CD8-positive, alpha-beta memory T cell (primary cell): ENCODE measurements at regions not wholly inside any gene's neighbourhood (a gene's known extent, or its start where the extent isn't known, plus 50 kb on each side); places are given as distances from the start of the nearest gene placed in this dataset.

Experiments used
- CTCF ChIA-PET: fragments of 350-600 bp; sonication (Branson Sonifier 250); formaldehyde crosslinking; loops from one replicate; lab custom pipeline; 2021; ENCODE audit warnings: antibody characterized with exemption; lab: Charles Lee
- POLR2A ChIA-PET: fragments of 350-600 bp; sonication (Branson Sonifier 250); formaldehyde crosslinking; loops from one replicate; lab custom pipeline; 2021; ENCODE audit warnings: antibody characterized with exemption; lab: Charles Lee
- DNase-seq, 5 donors: peaks; one replicate each; pipeline versions ENCODE4 v3.0.0 to v3.0.0-alpha.2; 2020 to 2022; ENCODE audit warnings: mixed read lengths in 1 of 5
- H3K27ac ChIP-seq: one replicate; pipeline ENCODE4 v1.7.0; 2013; ENCODE audit warnings: low read depth, mild to moderate bottlenecking, low read length, moderate library complexity
- H3K27me3 ChIP-seq: 2 replicates; pipeline ENCODE4 v1.7.0; 2013; ENCODE audit warnings: low read length, mild to moderate bottlenecking; ENCODE audit not compliant: insufficient read depth, poor library complexity, severe bottlenecking
- H3K36me3 ChIP-seq: 2 replicates; pipeline ENCODE4 v1.7.0; 2013; ENCODE audit warnings: mild to moderate bottlenecking, low read length, moderate library complexity; ENCODE audit not compliant: insufficient read depth
- H3K4me1 ChIP-seq: 2 replicates; pipeline ENCODE4 v1.7.0; 2013; ENCODE audit warnings: mild to moderate bottlenecking, low read length, moderate library complexity; ENCODE audit not compliant: insufficient read depth
- H3K4me3 ChIP-seq: 2 replicates; pipeline ENCODE4 v1.7.0; 2013; ENCODE audit warnings: mild to moderate bottlenecking, low read length
- H3K9me3 ChIP-seq: 2 replicates; pipeline ENCODE4 v1.7.0; 2013; ENCODE audit warnings: mild to moderate bottlenecking, low read length
- H3K27ac Mint-ChIP-seq, 8 donors: one replicate each; pipeline ENCODE4 v1.8.0; 2020 to 2021; ENCODE audit warnings: mixed read lengths in 8 of 8, mild to moderate bottlenecking in 6 of 8, inconsistent platforms in 3 of 8, moderate library complexity in 3 of 8
- H3K27me3 Mint-ChIP-seq, 2 donors: one replicate each; pipeline ENCODE4 v1.8.0; 2020 to 2021; ENCODE audit warnings: mixed read lengths in 2 of 2, mild to moderate bottlenecking in 1 of 2, moderate library complexity in 1 of 2
- H3K36me3 Mint-ChIP-seq, 3 donors: one replicate each; pipeline ENCODE4 v1.8.0; 2020 to 2021; ENCODE audit warnings: mixed read lengths in 3 of 3, inconsistent platforms in 1 of 3, mild to moderate bottlenecking in 1 of 3
- H3K4me1 Mint-ChIP-seq, 3 donors: one replicate each; pipeline ENCODE4 v1.8.0; 2020 to 2021; ENCODE audit warnings: mixed read lengths in 3 of 3, inconsistent platforms in 1 of 3, mild to moderate bottlenecking in 1 of 3
- H3K4me3 Mint-ChIP-seq, 7 donors: one replicate each; pipeline ENCODE4 v1.8.0; 2020 to 2021; ENCODE audit warnings: mixed read lengths in 7 of 7, mild to moderate bottlenecking in 6 of 7, moderate library complexity in 4 of 7, inconsistent platforms in 2 of 7
- H3K9me3 Mint-ChIP-seq, 5 donors: one replicate each; pipeline ENCODE4 v1.8.0; 2020 to 2022; ENCODE audit warnings: mixed read lengths in 5 of 5, mild to moderate bottlenecking in 3 of 5, moderate library complexity in 2 of 5, inconsistent platforms in 1 of 5

DNA sequence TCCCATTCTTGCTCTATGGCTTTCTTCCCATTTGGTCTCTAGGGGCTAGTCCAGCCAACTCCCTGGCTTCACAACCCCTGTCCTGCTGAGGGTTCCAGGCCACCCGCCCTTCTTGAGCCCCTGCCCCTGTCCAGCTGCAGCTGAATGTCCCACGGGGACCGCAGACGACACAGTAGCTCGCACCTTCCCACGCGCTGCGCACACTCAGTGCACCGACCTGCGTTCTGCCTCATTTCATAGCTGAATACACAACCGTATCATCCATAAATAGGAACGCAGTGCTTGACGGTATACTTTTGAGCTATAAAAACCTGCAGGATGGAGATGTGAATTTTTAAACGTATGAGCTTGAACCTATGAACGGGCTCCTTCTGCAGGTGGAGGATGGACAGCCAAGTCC is 660.4 kb upstream of the SALL3 start:
- CTCF ChIA-PET: no interaction called here
- Mint-ChIP-seq H3K27me3 (no peaks in the 10 kb centered on the region), H3K27ac (no peak overlapping the region), H3K4me1 (no peaks in the 10 kb centered on the region), H3K9me3 (peaks cover 0 to 3% (median 0%) of the 10 kb centered on the region in 5 donors), H3K4me3 (no peak overlapping the region), H3K36me3 (peaks cover 0 to 2% (median 0%) of the 10 kb centered on the region in 3 donors)
- no peaks in the 10 kb centered on the region for H3K9me3 ChIP-seq
- H3K4me3 ChIP-seq: no peak overlapping the region
- H3K36me3 ChIP-seq: no peaks in the 10 kb centered on the region
- H3K27me3 ChIP-seq: no peaks in the 10 kb centered on the region
- POLR2A ChIA-PET: no interaction called here
- H3K27ac ChIP-seq: no peak overlapping the region
- no peak for DNase-seq
- no peaks in the 10 kb centered on the region for H3K4me1 ChIP-seq

DNA sequence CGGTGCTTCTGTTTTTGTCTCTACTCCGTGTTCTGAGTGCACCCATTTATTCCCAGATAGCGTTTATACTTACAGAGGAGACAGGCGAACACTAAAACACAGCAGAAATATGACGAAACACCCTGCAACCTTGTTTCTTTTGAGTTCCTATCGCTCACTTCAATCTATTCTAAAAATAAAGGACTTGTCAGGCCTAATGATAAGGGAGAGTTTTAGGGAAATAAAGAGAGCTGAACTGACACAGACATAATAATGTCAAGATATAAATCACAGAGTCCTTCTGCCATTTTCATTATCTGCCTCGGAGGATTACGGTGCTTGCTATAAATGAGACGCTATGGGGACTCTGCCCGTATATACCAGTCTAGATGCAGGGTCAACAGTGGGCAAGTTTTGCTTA is 659.7 kb upstream of the SALL3 start:
- CTCF ChIA-PET: no interaction called here
- no peak for DNase-seq

DNA sequence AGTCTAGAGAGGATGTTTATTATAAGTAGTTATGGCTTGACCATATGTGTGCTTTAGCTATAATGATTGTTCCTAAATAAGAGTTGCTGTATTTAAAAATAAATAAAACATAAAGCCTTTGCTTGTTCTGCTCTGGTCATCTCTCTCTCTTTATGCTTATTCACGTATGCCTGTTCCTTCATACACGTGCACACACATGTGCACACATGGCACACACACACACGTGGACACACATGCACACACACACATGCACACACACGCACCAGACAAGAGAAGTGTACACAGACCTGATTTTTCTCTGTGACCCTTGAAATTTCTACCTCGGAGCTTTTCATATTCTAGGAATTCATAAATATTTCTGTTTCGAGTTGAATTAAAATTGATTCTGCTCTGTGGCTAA is 658.2 kb upstream of the SALL3 start:
- ChIA-PET CTCF (no interaction called here), POLR2A (no interaction called here)
- no peaks in the 10 kb centered on the region for H3K4me1 Mint-ChIP-seq
- H3K9me3 ChIP-seq: no peaks in the 10 kb centered on the region
- no peaks in the 10 kb centered on the region for H3K27me3 Mint-ChIP-seq
- DNase-seq: no peak
- H3K4me1 ChIP-seq: no peaks in the 10 kb centered on the region
- H3K4me3 Mint-ChIP-seq: no peak overlapping the region
- no peak overlapping the region for H3K27ac Mint-ChIP-seq
- H3K27me3 ChIP-seq: no peaks in the 10 kb centered on the region
- H3K4me3 ChIP-seq: no peak overlapping the region
- no peak overlapping the region for H3K27ac ChIP-seq
- no peaks in the 10 kb centered on the region for H3K36me3 ChIP-seq
- no peaks in the 10 kb centered on the region for H3K9me3 Mint-ChIP-seq
- peaks cover 0 to 2% (median 0%) of the 10 kb centered on the region in 3 donors for H3K36me3 Mint-ChIP-seq

More for the DNA sequence above, 659.7 kb upstream of the SALL3 start:
- no peaks in the 10 kb centered on the region for H3K36me3 ChIP-seq
- no peaks in the 10 kb centered on the region for H3K4me1 ChIP-seq
- Mint-ChIP-seq H3K36me3 (peaks cover 0 to 2% (median 0%) of the 10 kb centered on the region in 3 donors), H3K27me3 (no peaks in the 10 kb centered on the region), H3K4me3 (no peak overlapping the region), H3K9me3 (peaks cover 0 to 3% (median 0%) of the 10 kb centered on the region in 5 donors), H3K27ac (no peak overlapping the region), H3K4me1 (no peaks in the 10 kb centered on the region)
- no peak overlapping the region for H3K4me3 ChIP-seq
- H3K27ac ChIP-seq: no peak overlapping the region
- H3K9me3 ChIP-seq: no peaks in the 10 kb centered on the region
- no peaks in the 10 kb centered on the region for H3K27me3 ChIP-seq
- POLR2A ChIA-PET: no interaction called here

DNA sequence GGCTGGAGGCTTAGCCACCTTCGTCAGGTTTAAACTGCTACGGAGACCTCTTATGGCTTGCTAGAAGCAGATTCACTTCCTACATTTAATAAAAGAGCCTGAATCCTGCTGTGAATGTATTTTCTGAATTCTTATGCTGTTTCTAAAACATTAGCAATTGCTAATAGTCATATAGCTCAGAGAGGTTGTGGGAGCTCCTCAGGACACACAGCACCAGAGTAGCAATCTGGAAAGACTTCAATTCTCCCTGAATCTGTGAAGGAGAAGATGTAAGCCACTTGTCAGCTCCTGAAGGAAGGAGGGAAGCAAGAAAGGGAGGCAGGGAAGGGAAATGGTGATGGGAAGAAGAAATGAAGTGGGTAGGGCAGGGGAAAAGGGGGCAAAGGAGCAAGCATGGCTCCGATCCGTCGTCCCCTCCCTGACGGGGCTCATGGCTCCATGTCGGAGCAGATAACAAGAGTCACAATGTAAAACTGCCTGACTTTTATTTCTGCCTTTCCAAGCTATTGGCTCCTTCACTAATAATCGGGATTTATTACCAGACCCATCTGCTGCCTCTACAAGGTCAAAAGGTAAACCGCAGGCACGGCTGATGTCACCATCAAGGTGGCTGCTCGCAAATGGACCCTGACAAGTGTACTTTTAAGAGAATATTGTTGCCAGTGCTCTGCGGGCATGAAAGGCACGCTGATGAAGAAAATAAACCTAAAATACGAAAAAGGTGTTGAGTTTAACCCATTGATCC is 656.0 kb upstream of the SALL3 start:
- Mint-ChIP-seq H3K9me3 (no peaks in the 10 kb centered on the region), H3K27ac (no peak overlapping the region), H3K36me3 (peaks cover 0 to 2% (median 0%) of the 10 kb centered on the region in 3 donors), H3K4me3 (no peak overlapping the region), H3K27me3 (no peaks in the 10 kb centered on the region), H3K4me1 (no peaks in the 10 kb centered on the region)
- Histone ChIP-seq H3K9me3 (no peaks in the 10 kb centered on the region), H3K4me3 (no peak overlapping the region), H3K4me1 (no peaks in the 10 kb centered on the region), H3K36me3 (no peaks in the 10 kb centered on the region), H3K27ac (no peak overlapping the region), H3K27me3 (no peaks in the 10 kb centered on the region)
- ChIA-PET CTCF (no interaction called here), POLR2A (no interaction called here)
- no peak for DNase-seq

DNA sequence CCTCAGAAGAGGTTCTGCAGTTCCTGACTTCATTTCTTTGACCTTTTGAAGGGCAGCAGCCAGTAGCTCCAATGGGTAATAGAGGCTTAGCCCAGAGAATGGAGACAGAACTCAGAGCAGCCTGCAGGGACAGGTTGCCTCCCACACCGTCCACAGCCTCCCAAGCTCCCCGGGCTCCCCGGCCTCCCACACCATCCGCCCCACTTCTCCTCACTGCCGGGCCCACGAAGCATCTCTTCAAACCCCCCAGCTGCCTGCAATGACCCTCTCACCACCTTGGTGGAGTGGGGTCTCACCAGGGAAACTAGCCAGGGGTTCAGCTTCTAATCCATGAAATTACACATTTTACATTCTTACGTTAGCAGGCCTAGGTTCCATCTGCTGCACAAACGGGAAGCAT is 652.0 kb upstream of the SALL3 start:
- no peak overlapping the region for H3K27ac ChIP-seq
- Mint-ChIP-seq H3K4me3 (no peak overlapping the region), H3K36me3 (no peaks in the 10 kb centered on the region), H3K27me3 (peaks cover 0 to 2% of the 10 kb centered on the region in 2 donors), H3K27ac (no peak overlapping the region), H3K9me3 (no peaks in the 10 kb centered on the region), H3K4me1 (no peaks in the 10 kb centered on the region)
- no peak for DNase-seq
- no peak overlapping the region for H3K4me3 ChIP-seq
- no peaks in the 10 kb centered on the region for H3K4me1 ChIP-seq
- H3K9me3 ChIP-seq: no peaks in the 10 kb centered on the region
- POLR2A ChIA-PET: no interaction called here
- CTCF ChIA-PET: no interaction called here
- H3K36me3 ChIP-seq: no peaks in the 10 kb centered on the region
- no peaks in the 10 kb centered on the region for H3K27me3 ChIP-seq

DNA sequence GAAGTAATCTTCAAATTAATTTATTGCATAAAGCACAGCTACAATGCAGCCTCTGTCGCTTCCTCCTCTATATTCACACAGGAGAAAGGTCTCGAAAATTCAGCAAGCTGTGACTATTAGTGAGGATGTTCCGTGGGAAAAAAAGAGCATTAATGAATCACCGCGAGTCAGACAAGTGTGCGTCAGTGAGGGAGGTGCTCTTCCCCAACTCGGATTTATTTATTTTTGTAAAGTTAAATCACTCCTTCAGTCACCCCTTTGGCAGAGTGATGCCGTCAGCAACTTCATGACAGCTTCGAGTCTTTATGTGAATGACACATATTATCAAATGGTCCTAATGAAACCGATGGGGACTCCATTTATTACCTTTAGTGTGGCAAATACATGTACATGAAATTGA is 648.9 kb upstream of the SALL3 start:
- no peak overlapping the region for H3K4me3 Mint-ChIP-seq
- CTCF ChIA-PET: no interaction called here
- no peaks in the 10 kb centered on the region for H3K4me1 Mint-ChIP-seq
- no peak overlapping the region for H3K27ac Mint-ChIP-seq
- DNase-seq: no peak
- H3K9me3 Mint-ChIP-seq: no peaks in the 10 kb centered on the region
- POLR2A ChIA-PET: no interaction called here
- no peaks in the 10 kb centered on the region for H3K36me3 Mint-ChIP-seq
- no peaks in the 10 kb centered on the region for H3K27me3 ChIP-seq
- H3K4me3 ChIP-seq: no peak overlapping the region
- H3K4me1 ChIP-seq: no peaks in the 10 kb centered on the region
- no peak overlapping the region for H3K27ac ChIP-seq
- H3K9me3 ChIP-seq: no peaks in the 10 kb centered on the region
- no peaks in the 10 kb centered on the region for H3K36me3 ChIP-seq
- H3K27me3 Mint-ChIP-seq: peaks cover 0 to 2% of the 10 kb centered on the region in 2 donors

DNA sequence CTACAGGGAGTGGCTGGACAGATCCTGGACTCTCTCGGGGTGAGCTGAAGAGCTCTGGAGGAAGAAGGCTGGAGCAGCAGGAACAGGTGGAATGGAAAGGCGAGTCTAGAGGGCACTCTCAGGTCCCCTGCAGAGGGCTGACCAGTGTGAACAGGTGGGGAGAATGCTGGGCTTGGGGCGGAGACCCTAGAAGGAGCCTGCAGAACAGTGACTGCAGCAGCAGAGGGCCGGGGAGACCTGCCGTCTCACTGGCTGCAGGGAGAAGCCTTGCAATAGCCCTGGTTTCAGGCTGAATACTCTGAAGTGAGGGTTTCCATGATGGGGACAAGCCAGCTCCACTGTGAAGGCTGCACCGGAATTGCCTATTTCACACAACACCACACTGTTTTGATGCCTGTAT is 626.7 kb upstream of the SALL3 start:
- H3K9me3 Mint-ChIP-seq: peaks cover 0 to 7% (median 3%) of the 10 kb centered on the region in 5 donors
- no peaks in the 10 kb centered on the region for H3K4me1 Mint-ChIP-seq
- H3K4me3 Mint-ChIP-seq: no peak overlapping the region
- H3K27ac Mint-ChIP-seq: no peak overlapping the region
- Histone ChIP-seq H3K27ac (no peak overlapping the region), H3K4me3 (no peak overlapping the region), H3K27me3 (no peaks in the 10 kb centered on the region), H3K36me3 (no peaks in the 10 kb centered on the region), H3K9me3 (no peaks in the 10 kb centered on the region), H3K4me1 (no peaks in the 10 kb centered on the region)
- ChIA-PET POLR2A (no interaction called here), CTCF (no interaction called here)
- no peak for DNase-seq
- H3K36me3 Mint-ChIP-seq: no peaks in the 10 kb centered on the region
- peaks cover 0 to 4% of the 10 kb centered on the region in 2 donors for H3K27me3 Mint-ChIP-seq

DNA sequence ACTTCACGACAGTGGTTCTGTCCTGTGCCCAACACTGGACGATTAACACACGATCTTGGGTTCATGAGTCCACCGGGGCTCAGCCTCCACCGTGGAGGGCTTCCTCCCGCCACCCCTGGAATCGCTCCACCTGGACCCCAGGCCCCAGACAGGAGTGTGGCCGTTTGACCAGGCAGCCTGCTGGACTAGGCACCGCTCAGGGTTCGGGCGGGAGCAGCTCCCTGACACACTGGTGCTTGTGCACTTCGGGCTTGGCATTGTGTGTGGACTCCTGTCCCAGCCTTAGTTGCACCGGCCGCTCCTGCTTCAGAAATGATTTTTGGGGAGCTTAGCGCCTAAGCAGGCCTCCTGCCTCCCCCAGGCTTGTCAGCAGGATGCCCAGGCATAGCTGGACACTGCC is 617.4 kb upstream of the SALL3 start:
- ChIA-PET CTCF (no interaction called here), POLR2A (no interaction called here)
- Mint-ChIP-seq H3K27ac (no peak overlapping the region), H3K9me3 (peaks cover 0 to 5% (median 4%) of the 10 kb centered on the region in 5 donors), H3K4me3 (no peak overlapping the region), H3K27me3 (no peaks in the 10 kb centered on the region), H3K4me1 (no peaks in the 10 kb centered on the region), H3K36me3 (no peaks in the 10 kb centered on the region)
- Histone ChIP-seq H3K27me3 (no peaks in the 10 kb centered on the region), H3K36me3 (no peaks in the 10 kb centered on the region), H3K4me3 (no peak overlapping the region), H3K4me1 (no peaks in the 10 kb centered on the region), H3K27ac (no peak overlapping the region), H3K9me3 (no peaks in the 10 kb centered on the region)
- DNase-seq: no peak
